ENCODE measurements at regions not wholly inside any gene's neighbourhood (a gene's known extent, or its start where the extent isn't known, plus 50 kb on each side); places are given as distances from the start of the nearest gene placed in this dataset.

- TF ChIP-seq POLR2A (IDR thresholded peaks at IDR 0.05; ENCODE audit: low read depth, low read length) (no peak), POLR2AphosphoS5 (IDR thresholded peaks at IDR 0.05; ENCODE audit: insufficient read depth, low read depth, low read length) (peak; percentile 68), FOS (IDR thresholded peaks at IDR 0.05; ENCODE audit: borderline replicate concordance, insufficient read depth, low read length) (peak; percentile 99), CTCF (IDR thresholded peaks at IDR 0.05; ENCODE audit: extremely low read depth in 1 of 2, insufficient read depth in 1 of 2, low read depth in 1 of 2, low read length in 2 of 2) (no peak), EZH2 (IDR thresholded peaks at IDR 0.05; ENCODE audit: borderline replicate concordance, low read depth, low read length, severe bottlenecking) (no peak), MAX (IDR thresholded peaks at IDR 0.05; ENCODE audit: insufficient read depth, insufficient read length) (no peak)
These were observed 193.2 kb upstream of the FRMD6 start for GRCh38 chr14:51458563-51458955.

Measured in endothelial cell of umbilical vein (primary cell).